SK-N-SH (cell line): ENCODE measurements at regions not wholly inside any gene's neighbourhood (a gene's known extent, or its start where the extent isn't known, plus 50 kb on each side); places are given as distances from the start of the nearest gene placed in this dataset.

Experiments used
- CTCF ChIA-PET: fragments of 300-600, 350-600 bp; formaldehyde crosslinking; extraction: SDS; loops from one replicate; lab custom pipeline; 2021; lab: Yijun Ruan, JAX
- POLR2A ChIA-PET: fragments of 350-600 bp; sonication (Branson Sonifier 250); formaldehyde crosslinking; extraction: SDS; loops from one replicate; lab custom pipeline; 2020; ENCODE audit warnings: antibody characterized with exemption, inconsistent platforms; lab: Yijun Ruan, JAX
- DNase-seq: peaks from one replicate; pipeline ENCODE4 v3.0.0; 2012
- H2AFZ ChIP-seq: fragments of 200-600 bp; sonication (generic); 2 replicates; pipeline ENCODE4 v1.8.1; 2016; ENCODE audit warnings: antibody characterized with exemption, mild to moderate bottlenecking, low read depth
- H3F3A ChIP-seq: fragments of 200-600 bp; sonication (generic); replicated peaks from 2 replicates; pipeline ENCODE3; 2016; ENCODE audit warnings: antibody characterized with exemption, mild to moderate bottlenecking; ENCODE audit not compliant: insufficient read depth
- H3K27ac ChIP-seq, 2 experiments: fragments of 200-500 bp in 1 of 2; fragments of 200-600 bp in 1 of 2; sonication (Bioruptor generic) in 1 of 2; sonication (generic), shearing (Covaris generic) in 1 of 2; 2 replicates each; pipeline versions ENCODE4 v1.5.1 to v1.6.1; 2014 to 2016; ENCODE audit warnings: low read depth in 2 of 2, inconsistent platforms in 1 of 2, low read length in 1 of 2, mild to moderate bottlenecking in 1 of 2, mixed read lengths in 1 of 2
- H3K27me3 ChIP-seq: fragments of 200-600 bp; sonication (generic), shearing (Covaris generic); 2 replicates; pipeline ENCODE4 v1.6.1; 2016; ENCODE audit warnings: mixed run types; ENCODE audit not compliant: insufficient read depth
- H3K36me3 ChIP-seq, 2 experiments: fragments of 200-500 bp in 1 of 2; fragments of 200-600 bp in 1 of 2; sonication (Bioruptor generic) in 1 of 2; sonication (generic) in 1 of 2; replicated peaks in 1 of 2; 2 replicates each; pipeline versions ENCODE3 to v1.5.1; 2014 to 2016; ENCODE audit warnings: low read length in 1 of 2, mild to moderate bottlenecking in 1 of 2; ENCODE audit not compliant: insufficient read depth in 2 of 2, control insufficient read depth in 1 of 2
- H3K4me1 ChIP-seq, 2 experiments: fragments of 200-500 bp in 1 of 2; fragments of 200-600 bp in 1 of 2; sonication (Bioruptor generic) in 1 of 2; sonication (generic), shearing (Covaris generic) in 1 of 2; 2 replicates each; pipeline versions ENCODE4 v1.5.1 to v1.6.1; 2014 to 2016; ENCODE audit warnings: low read depth in 1 of 2, low read length in 1 of 2, mixed run types in 1 of 2; ENCODE audit not compliant: insufficient read depth in 2 of 2, control insufficient read depth in 1 of 2
- H3K4me2 ChIP-seq: fragments of 200-600 bp; sonication (generic), shearing (Covaris generic); 2 replicates; pipeline ENCODE4 v1.6.1; 2017; ENCODE audit warnings: mixed run types
- H3K4me3 ChIP-seq, 2 experiments: fragments of 200-500 bp in 1 of 2; fragments of 200-600 bp in 1 of 2; sonication (Bioruptor generic) in 1 of 2; sonication (generic), shearing (Covaris generic) in 1 of 2; 2 replicates each; pipeline versions ENCODE4 v1.5.1 to v1.8.1; 2014 to 2016; ENCODE audit warnings: low read depth in 2 of 2, inconsistent platforms in 1 of 2, low read length in 1 of 2, mild to moderate bottlenecking in 1 of 2, mixed read lengths in 1 of 2, moderate library complexity in 1 of 2
- H3K79me2 ChIP-seq: fragments of 200-600 bp; sonication (generic); 2 replicates; pipeline ENCODE4 v1.8.1; 2017; ENCODE audit warnings: mild to moderate bottlenecking; ENCODE audit not compliant: insufficient read depth
- H3K9ac ChIP-seq: fragments of 200-600 bp; sonication (generic); 2 replicates; pipeline ENCODE4 v1.6.1; 2017; ENCODE audit warnings: mixed run types
- H3K9me2 ChIP-seq: fragments of 200-600 bp; sonication (generic); 2 replicates; pipeline ENCODE4 v1.6.1; 2017; ENCODE audit warnings: mixed run types
- H3K9me3 ChIP-seq: fragments of 200-600 bp; sonication (generic); 2 replicates; pipeline ENCODE4 v1.6.1; 2017; ENCODE audit warnings: mixed run types, mild to moderate bottlenecking, moderate library complexity
- H4K20me1 ChIP-seq: fragments of 200-600 bp; sonication (generic); 2 replicates; pipeline ENCODE4 v1.6.1; 2017; ENCODE audit warnings: mild to moderate bottlenecking, mixed run types; ENCODE audit not compliant: insufficient read depth
- CTCF ChIP-seq: fragments of 200-600 bp; sonication (generic); IDR thresholded peaks from 2 replicates; pipeline ENCODE4 v1.6.1; 2017; ENCODE audit warnings: antibody characterized with exemption, mild to moderate bottlenecking, moderate library complexity
- ELF1 ChIP-seq: IDR thresholded peaks from 2 replicates; pipeline ENCODE4 v1.4.0; 2012
- FOSL2 ChIP-seq: IDR thresholded peaks from 2 replicates; pipeline ENCODE4 v1.4.0; 2012; ENCODE audit warnings: low read depth, mild to moderate bottlenecking, moderate library complexity, borderline replicate concordance
- GABPA ChIP-seq: IDR thresholded peaks from 2 replicates; pipeline ENCODE4 v1.4.0; 2012; ENCODE audit warnings: low read depth, mild to moderate bottlenecking
- IRF3 ChIP-seq: fragments of 150-350 bp; IDR thresholded peaks from 2 replicates; pipeline ENCODE4 v1.6.1; 2016; ENCODE audit warnings: mild to moderate bottlenecking, low read depth, low read length
- MAX ChIP-seq: IDR thresholded peaks from 2 replicates; pipeline ENCODE4 v1.4.0; 2012; ENCODE audit warnings: low read depth
- MEF2A ChIP-seq: IDR thresholded peaks from 2 replicates; pipeline ENCODE4 v1.4.0; 2012; ENCODE audit warnings: low read depth, borderline replicate concordance
- NRF1 ChIP-seq: IDR thresholded peaks from 2 replicates; pipeline ENCODE4 v1.6.1; 2012; ENCODE audit warnings: low read depth, mild to moderate bottlenecking, low read length
- REST ChIP-seq: IDR thresholded peaks from 2 replicates; pipeline ENCODE4 v1.6.1; 2012; ENCODE audit warnings: mild to moderate bottlenecking, low read depth, low read length, moderate library complexity
- RXRA ChIP-seq: IDR thresholded peaks from 2 replicates; pipeline ENCODE4 v1.4.0; 2012; ENCODE audit warnings: low read depth, mild to moderate bottlenecking, borderline replicate concordance
- SIN3A ChIP-seq: IDR thresholded peaks from 2 replicates; pipeline ENCODE4 v1.6.1; 2012; ENCODE audit warnings: low read depth, mild to moderate bottlenecking, low read length, moderate library complexity, borderline replicate concordance
- SMC3 ChIP-seq: IDR thresholded peaks from 2 replicates; pipeline ENCODE4 v1.6.1; 2012; ENCODE audit warnings: low read depth, low read length, improper control_type of control experiment
- USF2 ChIP-seq: fragments of 150-350 bp; IDR thresholded peaks from 2 replicates; pipeline ENCODE4 v1.6.1; 2017; ENCODE audit warnings: antibody characterized with exemption, low read length, low read depth, borderline replicate concordance
- ZBTB33 ChIP-seq: IDR thresholded peaks from 2 replicates; pipeline ENCODE4 v1.4.0; 2012; ENCODE audit warnings: low read depth, borderline replicate concordance
- WGBS: methylation state at CpG from one replicate; pipeline ENCODE4 v1.1.6; 2017; ENCODE audit warnings: low lambda C conversion rate; 5-methylcytosine and 5-hydroxymethylcytosine counted together

- 84% methylated on average over 14 of the region's 15 CpGs for WGBS
- Histone ChIP-seq H3K79me2 (no peaks in the 10 kb centered on the region), H3K4me1 (peaks cover 0 to 2% of the 10 kb centered on the region in 2 experiments; a peak in 1 of 4 replicates), H3K9ac (no peak overlapping the region), H3K9me3 (no peaks in the 10 kb centered on the region), H4K20me1 (no peaks in the 10 kb centered on the region), H3K4me2 (no peak overlapping the region), H3K36me3 (no peaks in the 10 kb centered on the region), H3K27me3 (no peaks in the 10 kb centered on the region)
- POLR2A ChIA-PET = no interaction called here
- DNase-seq = no peak
- TF ChIP-seq MAX (no peak), ELF1 (no peak)
- TF ChIP-seq, all 33 proteins: peak for 0
- Histone ChIP-seq H3K4me3 (no peak overlapping the region), H2AFZ (no peak overlapping the region), H3K9me2 (no peaks in the 10 kb centered on the region), H3K27ac (no peak overlapping the region), H3F3A (no peaks in the 10 kb centered on the region)
- CTCF ChIA-PET = interaction anchor here (0.9 kb wide), 1 partner anchor 223 kb away, joined by 3 read pairs; no protein-coding TSS in a partner anchor
These were observed 101.4 kb upstream of the PTPN1 start for GRCh38 chr20:50408526-50409364.

GRCh38 chr20:50409495-50409894, 100.7 kb upstream of the PTPN1 start:
- H3K4me1 ChIP-seq = peaks cover 0 to 2% of the 10 kb centered on the region in 2 experiments; a peak in 1 of 4 replicates
- ChIA-PET POLR2A (no interaction called here), CTCF (interaction anchor here (0.9 kb wide), 1 partner anchor 224 kb away, joined by 3 read pairs; no protein-coding TSS in a partner anchor)
- no peak for DNase-seq
- H3K4me3 ChIP-seq = no peak overlapping the region
- H3K36me3 ChIP-seq = no peaks in the 10 kb centered on the region
- no peak overlapping the region for H3K4me2 ChIP-seq
- H2AFZ ChIP-seq = no peak overlapping the region
- H4K20me1 ChIP-seq = no peaks in the 10 kb centered on the region
- no peak overlapping the region for H3K27ac ChIP-seq
- H3K9ac ChIP-seq = no peak overlapping the region
- no peaks in the 10 kb centered on the region for H3K9me2 ChIP-seq
- no peaks in the 10 kb centered on the region for H3K27me3 ChIP-seq
- 60% methylated on average over 3 of the region's 3 CpGs for WGBS
- 0 out of 2 replicates have a peak, but pooled peaks cover 4% of the 10 kb centered on the region for H3K9me3 ChIP-seq
- H3K79me2 ChIP-seq = no peaks in the 10 kb centered on the region
- H3F3A ChIP-seq = no peaks in the 10 kb centered on the region
- TF ChIP-seq SIN3A (no peak), FOSL2 (no peak), IRF3 (no peak), USF2 (no peak), SMC3 (no peak), REST (no peak), NRF1 (no peak), CTCF (no peak), GABPA (no peak), ZBTB33 (no peak), RXRA (no peak), MEF2A (no peak)
